Lower leg skin (tissue), 3 donors: ENCODE measurements at regions not wholly inside any gene's neighbourhood (a gene's known extent, or its start where the extent isn't known, plus 50 kb on each side); places are given as distances from the start of the nearest gene placed in this dataset.

Source experiments
- POLR2A ChIP-seq, 2 donors: fragments of 450-650 bp; IDR thresholded peaks; one replicate each; pipeline ENCODE4 v1.6.1; 2016 to 2017; ENCODE audit warnings: antibody characterized with exemption in 2 of 2, mild to moderate bottlenecking in 1 of 2, moderate library complexity in 1 of 2
- TF ChIP-seq, protein P1 (sequence below), 3 donors: fragments of 450-650 bp; IDR thresholded peaks; one replicate each; pipeline ENCODE4 v1.5.1; 2016; ENCODE audit warnings: antibody characterized with exemption in 3 of 3, mild to moderate bottlenecking in 3 of 3, moderate library complexity in 2 of 3

DNA sequence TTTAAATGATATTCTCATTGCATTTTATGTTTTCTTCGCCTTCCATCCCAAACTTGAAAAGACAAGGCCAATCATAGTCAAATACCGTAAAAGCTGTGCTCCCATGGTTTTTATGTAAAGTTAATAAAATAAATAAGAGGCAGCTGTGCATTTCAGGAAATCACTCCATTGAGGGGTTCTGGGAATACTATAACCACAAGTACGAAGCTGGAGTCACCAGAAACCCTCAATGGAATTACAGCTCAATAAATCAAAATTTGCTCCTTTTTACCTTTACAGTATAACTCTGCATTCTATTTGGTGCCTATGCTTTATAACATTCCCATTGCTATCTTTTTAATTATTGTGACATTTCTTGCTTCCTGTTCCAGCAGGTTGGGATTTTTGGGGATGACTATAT lies 77.2 kb downstream of the C3orf38 start:
- TF ChIP-seq, protein P1, sequence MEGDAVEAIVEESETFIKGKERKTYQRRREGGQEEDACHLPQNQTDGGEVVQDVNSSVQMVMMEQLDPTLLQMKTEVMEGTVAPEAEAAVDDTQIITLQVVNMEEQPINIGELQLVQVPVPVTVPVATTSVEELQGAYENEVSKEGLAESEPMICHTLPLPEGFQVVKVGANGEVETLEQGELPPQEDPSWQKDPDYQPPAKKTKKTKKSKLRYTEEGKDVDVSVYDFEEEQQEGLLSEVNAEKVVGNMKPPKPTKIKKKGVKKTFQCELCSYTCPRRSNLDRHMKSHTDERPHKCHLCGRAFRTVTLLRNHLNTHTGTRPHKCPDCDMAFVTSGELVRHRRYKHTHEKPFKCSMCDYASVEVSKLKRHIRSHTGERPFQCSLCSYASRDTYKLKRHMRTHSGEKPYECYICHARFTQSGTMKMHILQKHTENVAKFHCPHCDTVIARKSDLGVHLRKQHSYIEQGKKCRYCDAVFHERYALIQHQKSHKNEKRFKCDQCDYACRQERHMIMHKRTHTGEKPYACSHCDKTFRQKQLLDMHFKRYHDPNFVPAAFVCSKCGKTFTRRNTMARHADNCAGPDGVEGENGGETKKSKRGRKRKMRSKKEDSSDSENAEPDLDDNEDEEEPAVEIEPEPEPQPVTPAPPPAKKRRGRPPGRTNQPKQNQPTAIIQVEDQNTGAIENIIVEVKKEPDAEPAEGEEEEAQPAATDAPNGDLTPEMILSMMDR (IDR thresholded peaks at IDR 0.05): no peak
- TF ChIP-seq POLR2A (IDR thresholded peaks at IDR 0.05): no peak
